ENCODE measurements at regions not wholly inside any gene's neighbourhood (a gene's known extent, or its start where the extent isn't known, plus 50 kb on each side); places are given as distances from the start of the nearest gene placed in this dataset.
"Not testable (repeated sequence)": the region's sequence is repeated elsewhere in the genome, so short reads cannot be mapped to it uniquely, and the experiment has no call there.

DNA sequence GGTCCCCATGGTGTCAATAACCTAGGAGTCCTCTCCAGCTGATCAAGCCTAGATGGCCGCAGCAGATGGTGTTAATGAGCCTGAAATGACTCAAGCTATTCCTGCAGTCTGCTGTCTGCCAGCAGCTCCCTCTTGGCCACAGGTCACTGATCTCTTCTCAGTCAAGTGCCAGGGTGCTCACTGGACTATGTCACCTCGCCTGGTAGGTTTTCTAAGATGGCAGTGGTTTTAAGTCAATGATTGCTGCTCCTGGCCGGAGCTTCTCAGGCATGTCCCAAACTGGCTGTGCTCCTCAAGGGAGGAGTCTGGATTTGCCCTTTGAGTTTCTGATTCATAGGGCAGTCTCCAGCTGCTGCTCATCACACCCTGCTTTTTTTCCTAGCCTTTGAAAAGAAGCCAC, 58.6 kb upstream of the SHISA6 start:
- TF ChIP-seq, protein P1, sequence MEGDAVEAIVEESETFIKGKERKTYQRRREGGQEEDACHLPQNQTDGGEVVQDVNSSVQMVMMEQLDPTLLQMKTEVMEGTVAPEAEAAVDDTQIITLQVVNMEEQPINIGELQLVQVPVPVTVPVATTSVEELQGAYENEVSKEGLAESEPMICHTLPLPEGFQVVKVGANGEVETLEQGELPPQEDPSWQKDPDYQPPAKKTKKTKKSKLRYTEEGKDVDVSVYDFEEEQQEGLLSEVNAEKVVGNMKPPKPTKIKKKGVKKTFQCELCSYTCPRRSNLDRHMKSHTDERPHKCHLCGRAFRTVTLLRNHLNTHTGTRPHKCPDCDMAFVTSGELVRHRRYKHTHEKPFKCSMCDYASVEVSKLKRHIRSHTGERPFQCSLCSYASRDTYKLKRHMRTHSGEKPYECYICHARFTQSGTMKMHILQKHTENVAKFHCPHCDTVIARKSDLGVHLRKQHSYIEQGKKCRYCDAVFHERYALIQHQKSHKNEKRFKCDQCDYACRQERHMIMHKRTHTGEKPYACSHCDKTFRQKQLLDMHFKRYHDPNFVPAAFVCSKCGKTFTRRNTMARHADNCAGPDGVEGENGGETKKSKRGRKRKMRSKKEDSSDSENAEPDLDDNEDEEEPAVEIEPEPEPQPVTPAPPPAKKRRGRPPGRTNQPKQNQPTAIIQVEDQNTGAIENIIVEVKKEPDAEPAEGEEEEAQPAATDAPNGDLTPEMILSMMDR (IDR thresholded peaks at IDR 0.05; ENCODE audit: low read depth, low read length): no peak
- H3K4me3 ChIP-seq (ENCODE audit: low read depth, low read length): no peak overlapping the region

GRCh38 chr17:11178581-11178980, 62.4 kb upstream of the SHISA6 start:
- TF ChIP-seq, protein P1 (IDR thresholded peaks at IDR 0.05; ENCODE audit: low read depth, low read length): no peak
- H3K4me3 ChIP-seq (ENCODE audit: low read depth, low read length): no peak overlapping the region

DNA sequence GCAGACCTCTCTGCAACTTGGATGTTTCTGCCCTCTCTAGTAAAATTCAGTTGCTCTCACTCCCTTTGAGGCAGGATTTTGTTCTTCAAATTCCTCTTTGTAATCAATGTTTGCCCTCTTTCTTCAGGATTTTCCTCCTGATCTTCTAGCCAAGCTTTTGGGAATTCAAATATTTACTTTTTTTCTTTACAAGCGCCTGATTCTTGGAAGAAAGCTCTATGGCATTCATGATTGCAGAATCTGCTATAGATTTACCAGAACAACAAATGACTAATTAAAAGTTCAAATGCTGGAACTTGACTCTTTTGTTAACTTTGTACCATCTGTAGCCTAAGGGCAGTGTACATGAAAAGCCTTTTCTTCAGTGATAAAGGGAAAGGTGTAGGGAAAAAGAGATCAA, 63.7 kb upstream of the SHISA6 start:
- TF ChIP-seq, protein P1 (IDR thresholded peaks at IDR 0.05; ENCODE audit: low read depth, low read length): no peak
- no peak overlapping the region for H3K4me3 ChIP-seq (ENCODE audit: low read depth, low read length)

DNA sequence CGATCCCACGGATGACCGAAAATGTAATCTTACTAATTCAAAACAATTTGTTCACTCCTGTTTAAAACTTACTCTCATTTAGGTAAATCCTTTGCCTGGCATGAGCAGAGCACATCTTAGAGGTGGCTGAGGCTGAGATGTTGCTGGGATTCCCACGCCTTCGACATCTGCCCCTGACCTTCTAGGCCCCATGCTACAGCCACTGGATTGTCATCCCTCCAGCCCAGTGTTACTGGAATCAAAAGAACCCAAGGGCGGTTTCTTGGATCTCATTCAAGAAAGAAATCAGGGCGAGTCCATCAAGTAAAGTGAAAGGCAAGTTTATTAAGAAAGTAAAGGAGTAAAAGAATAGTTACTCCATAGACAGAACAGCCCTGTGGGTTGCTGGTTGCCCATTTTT, 64.5 kb upstream of the SHISA6 start:
- TF ChIP-seq, protein P1 (IDR thresholded peaks at IDR 0.05; ENCODE audit: low read depth, low read length): no peak
- no peak overlapping the region for H3K4me3 ChIP-seq (ENCODE audit: low read depth, low read length)

DNA sequence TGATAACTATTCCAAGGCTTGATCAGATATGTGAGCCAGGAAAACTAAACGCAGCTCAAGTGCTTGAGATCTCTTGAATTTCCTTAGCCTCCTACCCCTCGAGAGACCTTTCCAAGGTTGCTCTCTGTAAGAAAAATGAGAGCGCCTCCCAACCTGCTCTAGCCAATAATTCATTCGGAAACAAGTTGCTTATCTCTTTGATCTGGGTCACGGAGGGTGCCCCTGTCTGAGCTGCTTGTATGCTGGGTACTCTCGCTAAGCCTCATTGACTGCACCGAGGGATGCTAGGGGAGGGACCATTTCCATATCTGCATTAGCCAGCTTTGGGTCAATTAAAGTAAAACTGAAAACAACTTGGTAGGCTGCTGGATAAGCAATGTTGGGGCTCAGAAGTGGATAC, 70.1 kb upstream of the SHISA6 start:
- no peak overlapping the region for H3K4me3 ChIP-seq (ENCODE audit: low read depth, low read length)
- TF ChIP-seq, protein P1 (IDR thresholded peaks at IDR 0.05; ENCODE audit: low read depth, low read length): no peak

GRCh38 chr17:11151818-11152425, 89.1 kb upstream of the SHISA6 start:
- no peak overlapping the region for H3K4me3 ChIP-seq (ENCODE audit: low read depth, low read length)
- TF ChIP-seq, protein P1 (IDR thresholded peaks at IDR 0.05; ENCODE audit: low read depth, low read length): no peak

DNA sequence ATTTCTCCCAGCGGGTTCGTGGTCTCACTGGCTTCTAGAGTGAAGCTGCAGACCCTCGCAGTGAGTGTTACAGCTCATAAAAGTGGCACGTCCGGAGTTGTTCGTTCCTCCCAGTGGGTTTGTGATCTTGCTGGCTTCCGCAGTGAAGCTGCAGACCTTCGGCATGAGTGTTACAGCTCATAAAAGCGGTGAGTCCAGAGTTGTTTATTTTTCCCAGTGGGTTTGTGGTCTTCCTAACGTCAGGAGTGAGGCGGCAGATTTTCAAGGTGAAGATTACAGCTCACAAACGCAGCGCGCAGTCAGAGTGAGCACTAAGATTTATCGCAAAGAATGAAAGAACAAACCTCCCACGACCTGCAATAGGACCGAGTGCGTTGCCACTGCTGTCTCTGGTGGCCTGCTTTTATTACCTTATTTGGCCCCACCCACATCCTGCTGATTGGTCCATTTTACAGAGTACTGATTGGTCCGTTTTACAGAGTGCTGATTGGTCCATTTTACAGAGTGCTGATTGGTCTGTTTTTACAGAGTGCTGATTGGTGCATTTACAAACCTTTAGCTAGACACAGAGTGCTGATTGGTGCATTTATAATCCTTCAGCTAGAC, 90.0 kb upstream of the SHISA6 start:
- not testable (repeated sequence) for H3K4me3 ChIP-seq (ENCODE audit: low read depth, low read length)
